Smooth muscle cell (in vitro differentiated cells): ENCODE measurements at regions not wholly inside any gene's neighbourhood (a gene's known extent, or its start where the extent isn't known, plus 50 kb on each side); places are given as distances from the start of the nearest gene placed in this dataset.

Experiments used
- DNase-seq: peaks from one replicate; lab custom pipeline; 2025; ENCODE audit not compliant: unreplicated experiment; lab: John Stamatoyannopoulos, UW
- H2AFZ ChIP-seq: fragments of 200-600 bp; sonication (generic); 2 replicates; pipeline ENCODE4 v1.6.0; 2016; ENCODE audit warnings: antibody characterized with exemption, low read depth, mild to moderate bottlenecking
- H3F3A ChIP-seq: fragments of 200-600 bp; sonication (generic); 2 replicates; pipeline ENCODE4 v1.6.0; 2017; ENCODE audit warnings: antibody characterized with exemption, low read depth
- H3K27ac ChIP-seq: fragments of 200-600 bp; sonication (generic); 2 replicates; pipeline ENCODE4 v1.5.1; 2016; ENCODE audit warnings: low read depth, mild to moderate bottlenecking
- H3K27me3 ChIP-seq: fragments of 200-600 bp; sonication (generic); 2 replicates; pipeline ENCODE4 v1.6.1; 2016; ENCODE audit warnings: low read depth, mild to moderate bottlenecking
- H3K36me3 ChIP-seq: fragments of 200-600 bp; sonication (generic); 2 replicates; pipeline ENCODE4 v1.5.1; 2016; ENCODE audit warnings: low read depth
- H3K4me1 ChIP-seq: fragments of 200-600 bp; sonication (generic); 2 replicates; pipeline ENCODE4 v1.5.1; 2016; ENCODE audit warnings: low read depth
- H3K4me2 ChIP-seq: fragments of 200-600 bp; sonication (generic); 2 replicates; pipeline ENCODE4 v1.6.0; 2016; ENCODE audit warnings: mild to moderate bottlenecking
- H3K4me3 ChIP-seq: fragments of 200-600 bp; sonication (generic); 2 replicates; pipeline ENCODE4 v1.5.1; 2016; ENCODE audit warnings: mild to moderate bottlenecking
- H3K79me2 ChIP-seq: fragments of 200-600 bp; sonication (generic); 2 replicates; pipeline ENCODE4 v1.6.0; 2016; ENCODE audit warnings: low read depth, mild to moderate bottlenecking
- H3K9ac ChIP-seq: fragments of 200-600 bp; sonication (generic); 2 replicates; pipeline ENCODE4 v1.6.0; 2016; ENCODE audit warnings: low read depth
- H3K9me3 ChIP-seq: fragments of 200-600 bp; sonication (generic); replicated peaks from 2 replicates; pipeline ENCODE4 v1.5.1; 2016; ENCODE audit warnings: low read depth
- H4K20me1 ChIP-seq: fragments of 200-600 bp; sonication (generic); 2 replicates; pipeline ENCODE4 v1.6.0; 2016; ENCODE audit warnings: low read depth
- WGBS: methylation state at CpG from one replicate; pipeline ENCODE4 v1.1.7; 2016; ENCODE audit warnings: low lambda C conversion rate; 5-methylcytosine and 5-hydroxymethylcytosine counted together
- TF ChIP-seq, protein P1 (sequence below): fragments of 200-600 bp; sonication (generic); IDR thresholded peaks from 2 replicates; pipeline ENCODE4 v1.5.1; 2017; ENCODE audit warnings: borderline replicate concordance, mild to moderate bottlenecking, antibody characterized with exemption; ENCODE audit not compliant: insufficient read depth, poor library complexity, severe bottlenecking

DNA sequence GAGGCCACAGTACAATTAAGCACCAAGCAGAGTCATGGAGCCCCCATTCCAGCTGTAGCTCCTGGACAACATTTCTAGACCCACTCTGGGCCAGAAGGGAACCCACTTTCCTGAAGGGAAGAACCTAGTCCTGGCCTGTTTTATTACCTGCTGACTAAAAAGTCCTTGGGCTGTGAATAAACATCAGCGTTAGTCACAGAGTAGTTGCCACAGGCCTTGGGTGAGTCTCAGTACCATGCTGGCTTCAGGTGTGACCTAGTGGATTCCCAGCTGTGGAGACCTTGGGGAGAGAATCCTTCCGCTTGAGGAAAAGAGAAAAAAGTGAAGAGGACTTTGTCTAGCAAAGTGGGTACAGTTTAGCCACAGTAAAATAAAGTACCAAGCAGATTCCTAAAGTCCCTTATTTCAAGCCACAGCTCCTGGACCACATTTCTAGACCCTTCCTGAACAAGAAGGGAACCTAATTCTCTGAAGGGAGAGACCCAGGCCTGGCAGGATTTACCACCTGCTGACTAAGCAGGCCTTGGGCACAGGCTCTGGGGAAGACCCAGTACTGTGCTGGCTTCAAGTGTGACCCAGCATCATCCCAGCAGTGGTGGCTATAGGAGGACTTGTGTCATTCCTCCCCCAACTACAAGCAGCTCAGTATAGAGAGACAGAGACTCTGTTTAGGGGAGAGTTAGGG, 118.3 kb upstream of the KCNH8 start:
- H3K9me3 ChIP-seq: no peaks in the 10 kb centered on the region
- H4K20me1 ChIP-seq: no peaks in the 10 kb centered on the region
- H3F3A ChIP-seq: no peaks in the 10 kb centered on the region
- DNase-seq: no peak
- 89% methylated on average over 2 of the region's 2 CpGs for WGBS
- H3K4me3 ChIP-seq: no peak overlapping the region
- H3K36me3 ChIP-seq: no peaks in the 10 kb centered on the region
- no peak overlapping the region for H3K4me2 ChIP-seq
- H3K27me3 ChIP-seq: no peaks in the 10 kb centered on the region
- no peak overlapping the region for H3K27ac ChIP-seq
- no peaks in the 10 kb centered on the region for H3K4me1 ChIP-seq
- no peak overlapping the region for H2AFZ ChIP-seq
- H3K79me2 ChIP-seq: no peaks in the 10 kb centered on the region
- H3K9ac ChIP-seq: no peak overlapping the region
- TF ChIP-seq, protein P1, sequence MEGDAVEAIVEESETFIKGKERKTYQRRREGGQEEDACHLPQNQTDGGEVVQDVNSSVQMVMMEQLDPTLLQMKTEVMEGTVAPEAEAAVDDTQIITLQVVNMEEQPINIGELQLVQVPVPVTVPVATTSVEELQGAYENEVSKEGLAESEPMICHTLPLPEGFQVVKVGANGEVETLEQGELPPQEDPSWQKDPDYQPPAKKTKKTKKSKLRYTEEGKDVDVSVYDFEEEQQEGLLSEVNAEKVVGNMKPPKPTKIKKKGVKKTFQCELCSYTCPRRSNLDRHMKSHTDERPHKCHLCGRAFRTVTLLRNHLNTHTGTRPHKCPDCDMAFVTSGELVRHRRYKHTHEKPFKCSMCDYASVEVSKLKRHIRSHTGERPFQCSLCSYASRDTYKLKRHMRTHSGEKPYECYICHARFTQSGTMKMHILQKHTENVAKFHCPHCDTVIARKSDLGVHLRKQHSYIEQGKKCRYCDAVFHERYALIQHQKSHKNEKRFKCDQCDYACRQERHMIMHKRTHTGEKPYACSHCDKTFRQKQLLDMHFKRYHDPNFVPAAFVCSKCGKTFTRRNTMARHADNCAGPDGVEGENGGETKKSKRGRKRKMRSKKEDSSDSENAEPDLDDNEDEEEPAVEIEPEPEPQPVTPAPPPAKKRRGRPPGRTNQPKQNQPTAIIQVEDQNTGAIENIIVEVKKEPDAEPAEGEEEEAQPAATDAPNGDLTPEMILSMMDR: no peak

DNA sequence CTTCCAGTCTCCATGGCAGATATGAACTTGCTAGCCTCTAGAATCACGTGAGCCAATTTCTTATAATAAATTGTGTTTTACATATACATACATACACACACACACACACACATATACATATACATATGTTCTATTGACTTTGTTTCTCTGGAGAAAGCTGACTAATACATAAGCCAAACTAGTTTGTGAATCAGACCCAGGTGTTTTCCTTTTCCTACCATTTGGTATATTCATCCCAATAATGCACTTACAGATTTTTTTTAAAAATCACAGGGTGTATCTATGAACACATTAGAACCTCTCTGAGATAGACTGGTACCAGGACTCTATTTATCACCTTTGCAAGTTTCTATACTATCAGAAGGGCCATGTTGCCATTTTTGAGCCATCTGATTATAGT, 122.9 kb upstream of the KCNH8 start:
- Histone ChIP-seq H3K36me3 (no peaks in the 10 kb centered on the region), H3F3A (no peaks in the 10 kb centered on the region), H3K4me1 (no peaks in the 10 kb centered on the region), H3K9me3 (no peaks in the 10 kb centered on the region), H3K4me3 (no peak overlapping the region), H3K4me2 (no peak overlapping the region), H4K20me1 (no peaks in the 10 kb centered on the region), H3K27me3 (no peaks in the 10 kb centered on the region), H3K9ac (no peak overlapping the region), H2AFZ (no peak overlapping the region), H3K79me2 (no peaks in the 10 kb centered on the region), H3K27ac (no peak overlapping the region)
- whole genome bisulfite sequencing: 86% methylated on average over 1 of the region's 1 CpG
- no peak for DNase-seq
- TF ChIP-seq, protein P1: no peak

DNA sequence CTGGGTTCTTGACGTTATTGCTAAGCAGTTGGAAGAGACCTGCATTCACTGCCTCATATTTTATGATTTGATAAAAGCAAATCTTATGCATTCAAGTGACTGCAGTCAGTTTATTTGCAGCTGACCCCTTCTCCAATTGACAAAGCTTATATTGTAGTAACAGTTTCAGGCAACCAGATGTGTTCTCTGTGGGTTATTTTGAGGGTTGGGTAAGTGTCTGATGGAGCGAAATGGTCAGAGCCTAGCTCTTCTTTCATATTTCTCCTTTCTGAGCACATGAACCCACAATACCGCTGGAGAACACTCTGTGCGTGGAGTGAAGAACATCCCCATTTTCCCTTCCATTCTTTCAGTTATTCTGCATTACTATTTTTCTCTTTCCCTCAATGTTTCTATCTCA, 125.8 kb upstream of the KCNH8 start:
- Histone ChIP-seq H3K4me2 (no peak overlapping the region), H3K9me3 (no peaks in the 10 kb centered on the region), H3K27ac (no peak overlapping the region), H3K9ac (no peak overlapping the region), H2AFZ (no peak overlapping the region), H3K4me1 (no peaks in the 10 kb centered on the region), H3F3A (no peaks in the 10 kb centered on the region), H3K4me3 (no peak overlapping the region), H3K79me2 (no peaks in the 10 kb centered on the region), H4K20me1 (no peaks in the 10 kb centered on the region), H3K27me3 (no peaks in the 10 kb centered on the region), H3K36me3 (no peaks in the 10 kb centered on the region)
- DNase-seq: no peak
- TF ChIP-seq, protein P1: no peak
- 90% methylated on average over 4 of the region's 4 CpGs for WGBS

DNA sequence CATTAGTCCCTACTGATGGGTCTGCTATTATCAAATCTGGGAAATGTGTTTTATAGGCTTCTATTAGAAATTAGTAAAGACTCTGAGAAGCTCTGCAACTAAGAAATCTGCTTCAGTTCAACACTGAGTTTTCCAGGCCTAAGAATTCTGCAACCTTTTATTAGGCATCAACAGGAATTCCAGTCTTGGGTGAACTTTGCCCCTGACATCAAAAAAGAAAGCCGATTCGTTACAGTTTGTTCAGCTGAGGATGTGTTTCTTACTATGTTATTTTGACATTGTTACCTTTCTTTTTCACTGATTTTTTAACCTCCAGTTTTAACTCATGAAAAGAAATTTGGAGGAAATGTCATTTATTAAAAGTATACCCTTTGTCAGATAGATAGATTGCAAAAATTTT, 131.5 kb upstream of the KCNH8 start:
- no peak overlapping the region for H3K9ac ChIP-seq

More for the DNA sequence above, 131.5 kb upstream of the KCNH8 start:
- no peak overlapping the region for H3K4me3 ChIP-seq
- H4K20me1 ChIP-seq: no peaks in the 10 kb centered on the region
- H3K4me2 ChIP-seq: no peak overlapping the region
- H3K27ac ChIP-seq: no peak overlapping the region
- no peaks in the 10 kb centered on the region for H3F3A ChIP-seq
- no peaks in the 10 kb centered on the region for H3K36me3 ChIP-seq
- 89% methylated on average over 2 of the region's 2 CpGs for WGBS
- no peaks in the 10 kb centered on the region for H3K4me1 ChIP-seq
- TF ChIP-seq, protein P1: no peak
- H3K9me3 ChIP-seq: no peaks in the 10 kb centered on the region
- no peak for DNase-seq
- H3K79me2 ChIP-seq: no peaks in the 10 kb centered on the region
- no peaks in the 10 kb centered on the region for H3K27me3 ChIP-seq
- H2AFZ ChIP-seq: no peak overlapping the region
